A549 (cell line): ENCODE measurements at regions not wholly inside any gene's neighbourhood (a gene's known extent, or its start where the extent isn't known, plus 50 kb on each side); places are given as distances from the start of the nearest gene placed in this dataset.

Experiments
- REST ChIP-seq: fragments of 200-600 bp; sonication (generic); IDR thresholded peaks from 2 replicates; pipeline ENCODE4 v1.6.1; 2016; ENCODE audit warnings: antibody characterized with exemption, mild to moderate bottlenecking, moderate library complexity
- ZSCAN20 ChIP-seq: fragments of 250-450 bp; sonication (Bioruptor Pico); IDR thresholded peaks from 2 replicates; pipeline ENCODE4 v1.8.0; 2022; ENCODE audit warnings: mild to moderate bottlenecking, moderate library complexity

- no peak for TF ChIP-seq ZSCAN20
- no peak for TF ChIP-seq REST
Observed at GRCh38 chr12:127253797-127254327, 1013.1 kb upstream of the TMEM132C start.
